ENCODE measurements at regions not wholly inside any gene's neighbourhood (a gene's known extent, or its start where the extent isn't known, plus 50 kb on each side); places are given as distances from the start of the nearest gene placed in this dataset.

- CTCF ChIA-PET, result interaction anchor here (0.9 kb wide), 1 partner anchor 78 kb away, joined by 4 read pairs; no protein-coding TSS in a partner anchor
- no peak overlapping the region for H3K4me3 Mint-ChIP-seq (ENCODE audit: unreplicated experiment)
- no peaks in the 10 kb centered on the region for H3K4me1 Mint-ChIP-seq (ENCODE audit: insufficient read depth, unreplicated experiment)
- no TSS peak for BruUV-seq (replicated peaks)
- H3K27ac Mint-ChIP-seq (ENCODE audit: low read depth, unreplicated experiment), result no peak overlapping the region
- TF ChIP-seq CTCF (IDR thresholded peaks at IDR 0.05; ENCODE audit: unreplicated experiment), result no peak
- POLR2A ChIA-PET, result interaction anchor here (0.6 kb wide), 1 partner anchor 8 kb away, joined by 4 read pairs; no protein-coding TSS in a partner anchor
- H3K36me3 Mint-ChIP-seq (ENCODE audit: insufficient read depth, unreplicated experiment), result no peaks in the 10 kb centered on the region
- no peaks in the 10 kb centered on the region for H3K9me3 Mint-ChIP-seq (ENCODE audit: unreplicated experiment)
- H3K27me3 Mint-ChIP-seq (ENCODE audit: insufficient read depth, unreplicated experiment), result no peaks in the 10 kb centered on the region
- intact Hi-C loops (cut with micrococcal nuclease), result no loop called here
- no peak for DNase-seq (ENCODE audit: unreplicated experiment)
Observed at GRCh38 chr12:61915420-61915819, 344.8 kb upstream of the USP15 start.

GRCh38 chr12:61916831-61917230, 343.4 kb upstream of the USP15 start:
- Mint-ChIP-seq H3K4me1 (ENCODE audit: insufficient read depth, unreplicated experiment) (no peaks in the 10 kb centered on the region), H3K36me3 (ENCODE audit: insufficient read depth, unreplicated experiment) (no peaks in the 10 kb centered on the region), H3K27me3 (ENCODE audit: insufficient read depth, unreplicated experiment) (no peaks in the 10 kb centered on the region), H3K9me3 (ENCODE audit: unreplicated experiment) (peaks cover 11% of the 10 kb centered on the region), H3K27ac (ENCODE audit: low read depth, unreplicated experiment) (no peak overlapping the region), H3K4me3 (ENCODE audit: unreplicated experiment) (no peak overlapping the region)
- ChIA-PET CTCF (no interaction called here), POLR2A (no interaction called here)
- no TSS peak for BruUV-seq (replicated peaks)
- TF ChIP-seq CTCF (IDR thresholded peaks at IDR 0.05; ENCODE audit: unreplicated experiment), result no peak
- intact Hi-C loops (cut with micrococcal nuclease), result no loop called here
- peak; percentile 31 for DNase-seq (ENCODE audit: unreplicated experiment)

- intact Hi-C loops (cut with micrococcal nuclease), result no loop called here
- Mint-ChIP-seq H3K4me1 (ENCODE audit: insufficient read depth, unreplicated experiment) (no peaks in the 10 kb centered on the region), H3K9me3 (ENCODE audit: unreplicated experiment) (peaks cover 14% of the 10 kb centered on the region), H3K27ac (ENCODE audit: low read depth, unreplicated experiment) (no peak overlapping the region), H3K27me3 (ENCODE audit: insufficient read depth, unreplicated experiment) (no peaks in the 10 kb centered on the region), H3K4me3 (ENCODE audit: unreplicated experiment) (no peak overlapping the region), H3K36me3 (ENCODE audit: insufficient read depth, unreplicated experiment) (no peaks in the 10 kb centered on the region)
- ChIA-PET POLR2A (no interaction called here), CTCF (interaction anchor here (0.7 kb wide), 1 partner anchor 405 kb away, joined by 3 read pairs; no protein-coding TSS in a partner anchor)
- no TSS peak for BruUV-seq (replicated peaks)
- DNase-seq (ENCODE audit: unreplicated experiment), result no peak
- no peak for TF ChIP-seq CTCF (IDR thresholded peaks at IDR 0.05; ENCODE audit: unreplicated experiment)
Observed at GRCh38 chr12:61919686-61920085, 340.5 kb upstream of the USP15 start.

GRCh38 chr12:61920230-61920629, 340.0 kb upstream of the USP15 start:
- CTCF ChIA-PET, result no interaction called here
- H3K27ac Mint-ChIP-seq (ENCODE audit: low read depth, unreplicated experiment), result no peak overlapping the region

More at GRCh38 chr12:61920230-61920629, 340.0 kb upstream of the USP15 start:
- Mint-ChIP-seq H3K4me1 (ENCODE audit: insufficient read depth, unreplicated experiment) (no peaks in the 10 kb centered on the region), H3K36me3 (ENCODE audit: insufficient read depth, unreplicated experiment) (no peaks in the 10 kb centered on the region), H3K9me3 (ENCODE audit: unreplicated experiment) (peaks cover 15% of the 10 kb centered on the region), H3K27me3 (ENCODE audit: insufficient read depth, unreplicated experiment) (no peaks in the 10 kb centered on the region), H3K4me3 (ENCODE audit: unreplicated experiment) (no peak overlapping the region)
- no peak for TF ChIP-seq CTCF (IDR thresholded peaks at IDR 0.05; ENCODE audit: unreplicated experiment)
- DNase-seq (ENCODE audit: unreplicated experiment), result no peak
- intact Hi-C loops (cut with micrococcal nuclease), result no loop called here
- no TSS peak for BruUV-seq (replicated peaks)
- POLR2A ChIA-PET, result no interaction called here

Measured in MCF 10A (cell line).